NCI-H2081 (cell line): ENCODE measurements at regions not wholly inside any gene's neighbourhood (a gene's known extent, or its start where the extent isn't known, plus 50 kb on each side); places are given as distances from the start of the nearest gene placed in this dataset.

Experiments
- DNase-seq, 2 experiments: peaks; one replicate each; lab custom pipeline; 2025; lab: John Stamatoyannopoulos, UW

GRCh38 chr18:24530630-24531111 is 70.2 kb downstream of the HRH4 start:
- peak in 1 of 2 experiments; percentile 4 for DNase-seq

DNA sequence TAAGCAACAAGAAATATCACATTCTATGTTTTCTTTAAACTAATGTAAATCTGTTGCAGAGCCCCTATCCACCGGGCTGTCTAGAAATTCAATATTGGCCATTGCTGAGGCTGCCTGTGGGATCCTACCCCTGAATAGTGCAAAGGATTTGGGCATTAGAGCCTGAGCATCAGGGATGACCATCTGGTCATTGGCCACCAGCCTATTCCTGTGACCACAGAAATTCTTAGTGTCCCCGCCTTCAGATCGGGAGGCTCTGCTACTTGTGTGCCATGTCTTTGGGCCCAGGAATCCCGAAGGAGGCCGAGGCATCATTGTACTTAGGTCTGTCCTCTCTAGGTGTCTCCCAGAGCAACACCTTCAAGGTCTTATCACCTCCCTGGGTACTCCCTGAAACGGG is 73.8 kb downstream of the HRH4 start:
- DNase-seq = no peak

GRCh38 chr18:24534737-24535136 is 74.3 kb downstream of the HRH4 start:
- DNase-seq = no peak

GRCh38 chr18:24535527-24536295 is 75.3 kb downstream of the HRH4 start:
- DNase-seq = no peak

GRCh38 chr18:24536326-24536725 is 75.9 kb downstream of the HRH4 start:
- DNase-seq = no peak

GRCh38 chr18:24536834-24537233 is 76.4 kb downstream of the HRH4 start:
- DNase-seq = no peak

GRCh38 chr18:24538414-24539264 is 78.2 kb downstream of the HRH4 start:
- DNase-seq = no peak

GRCh38 chr18:24539866-24540617 is 79.6 kb downstream of the HRH4 start:
- DNase-seq = no peak

- no peak for DNase-seq
These were observed 80.5 kb downstream of the HRH4 start for GRCh38 chr18:24540896-24541295.

DNA sequence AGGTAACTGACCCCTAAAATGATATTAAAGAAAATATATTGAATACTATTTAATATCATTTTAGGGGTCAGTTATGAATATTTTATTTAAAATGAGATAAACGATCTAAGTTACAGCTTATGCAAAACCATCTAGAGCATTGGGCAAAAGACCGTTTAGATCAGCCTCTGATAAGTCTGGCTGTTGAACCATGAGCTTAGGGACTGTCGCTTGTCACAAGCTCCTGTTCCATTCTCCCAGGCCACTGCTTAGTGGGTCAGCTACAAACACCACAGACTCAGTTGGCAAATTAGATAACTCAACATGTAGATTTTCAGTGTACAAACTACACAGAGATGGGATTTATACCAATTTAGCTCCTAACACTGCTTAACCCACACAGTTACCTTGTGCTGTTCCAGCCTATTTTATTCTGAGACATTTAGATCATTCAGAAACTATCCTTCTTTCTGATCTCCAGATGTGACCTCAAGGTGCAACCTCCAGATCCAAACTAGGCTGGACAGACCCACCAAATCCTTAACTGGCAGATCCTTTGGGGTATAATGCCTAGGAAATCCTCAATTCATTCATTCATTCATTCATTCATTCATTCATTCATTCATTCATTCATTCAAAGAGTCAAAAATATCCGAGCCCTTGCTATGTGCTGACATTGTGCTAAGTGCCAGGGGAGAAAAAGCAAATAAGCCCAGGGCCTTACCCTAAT is 82.8 kb downstream of the HRH4 start:
- no peak for DNase-seq

- DNase-seq = peak; percentile 48 to 53
These were observed 83.5 kb downstream of the HRH4 start for GRCh38 chr18:24543795-24544498.

GRCh38 chr18:24544949-24545348 is 84.5 kb downstream of the HRH4 start:
- DNase-seq = no peak

DNA sequence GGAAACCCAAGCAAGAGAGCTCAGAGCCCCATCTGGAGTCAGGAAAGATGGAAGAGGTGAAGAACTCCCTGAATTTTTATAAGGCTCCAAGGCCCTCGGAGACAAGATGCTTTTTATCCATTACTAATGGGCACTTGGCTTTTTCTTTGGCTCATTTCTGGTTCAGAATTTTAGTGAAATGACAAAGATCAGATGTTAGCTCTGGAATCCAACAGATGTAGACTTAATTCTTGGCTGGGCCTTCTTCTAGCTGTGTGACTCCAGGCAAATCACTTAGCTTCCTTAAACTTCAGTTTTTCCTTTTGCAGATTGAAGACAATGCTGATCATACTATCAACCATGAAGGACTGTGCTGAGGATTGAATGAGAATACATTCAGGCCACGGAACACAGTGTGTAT is 85.2 kb downstream of the HRH4 start:
- DNase-seq = no peak

DNA sequence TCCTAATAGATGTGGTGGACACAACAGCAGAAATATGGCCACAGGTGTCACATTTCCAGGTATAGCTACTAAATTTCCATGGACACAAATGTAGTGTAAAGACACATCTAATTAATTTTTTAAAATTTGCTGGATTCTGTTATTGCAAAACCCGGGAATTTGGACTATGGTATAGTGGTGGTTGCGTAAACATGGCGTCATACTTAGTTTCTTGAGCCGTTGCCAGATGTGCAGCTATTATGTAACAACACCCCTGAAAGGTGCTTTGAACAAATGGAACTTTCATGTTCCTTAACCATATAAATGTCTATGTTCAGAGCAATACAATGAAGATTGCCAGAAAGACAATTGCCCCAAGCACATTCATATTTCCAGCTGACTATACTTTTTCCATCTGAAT is 85.9 kb downstream of the HRH4 start:
- no peak for DNase-seq

- no peak for DNase-seq
These were observed 88.1 kb downstream of the HRH4 start for GRCh38 chr18:24548583-24548982.

DNA sequence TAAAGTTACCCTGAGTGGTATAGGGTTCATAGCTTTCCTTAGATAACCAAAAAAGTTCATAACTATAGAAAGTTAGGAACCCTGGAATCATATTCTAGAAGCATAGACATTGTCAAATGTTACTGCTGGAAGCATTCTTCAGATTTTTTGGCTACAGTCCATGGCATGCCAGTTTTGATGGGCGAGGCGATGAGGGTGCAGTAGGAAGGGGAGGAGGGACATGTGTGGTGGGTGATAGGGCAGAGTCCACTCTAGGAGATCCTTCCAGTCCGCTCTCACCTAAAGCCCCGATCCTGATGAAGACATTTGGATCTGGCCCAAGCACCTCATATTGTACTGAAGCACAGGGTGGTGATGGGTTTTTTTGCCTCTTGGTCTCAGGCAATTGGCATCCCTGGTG is 91.8 kb downstream of the HRH4 start:
- no peak for DNase-seq

- no peak for DNase-seq
These were observed 93.3 kb downstream of the HRH4 start for GRCh38 chr18:24553571-24554285.

DNA sequence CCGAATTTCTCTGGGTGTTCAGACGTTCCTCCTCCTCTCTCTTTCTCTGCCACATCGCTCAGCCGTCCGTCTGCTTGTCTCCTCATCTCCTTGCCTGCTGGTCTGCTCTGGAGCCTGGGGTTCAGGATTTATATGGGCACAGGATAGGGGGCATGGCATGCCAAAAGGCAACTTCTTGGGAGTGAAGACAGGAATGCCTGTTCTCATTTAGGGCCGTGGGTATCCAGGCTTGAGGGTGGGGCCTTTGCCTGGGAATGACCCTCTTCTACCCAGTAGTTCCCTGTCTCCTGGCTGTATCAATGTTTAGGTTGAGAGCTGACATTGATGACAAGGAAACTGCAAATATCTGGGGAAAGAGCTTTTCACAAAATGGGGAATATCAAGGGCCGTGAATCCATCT is 98.0 kb downstream of the HRH4 start:
- DNase-seq = no peak

GRCh38 chr18:24559526-24559925 is 99.1 kb downstream of the HRH4 start:
- DNase-seq = peak in 1 of 2 experiments; percentile 39

DNA sequence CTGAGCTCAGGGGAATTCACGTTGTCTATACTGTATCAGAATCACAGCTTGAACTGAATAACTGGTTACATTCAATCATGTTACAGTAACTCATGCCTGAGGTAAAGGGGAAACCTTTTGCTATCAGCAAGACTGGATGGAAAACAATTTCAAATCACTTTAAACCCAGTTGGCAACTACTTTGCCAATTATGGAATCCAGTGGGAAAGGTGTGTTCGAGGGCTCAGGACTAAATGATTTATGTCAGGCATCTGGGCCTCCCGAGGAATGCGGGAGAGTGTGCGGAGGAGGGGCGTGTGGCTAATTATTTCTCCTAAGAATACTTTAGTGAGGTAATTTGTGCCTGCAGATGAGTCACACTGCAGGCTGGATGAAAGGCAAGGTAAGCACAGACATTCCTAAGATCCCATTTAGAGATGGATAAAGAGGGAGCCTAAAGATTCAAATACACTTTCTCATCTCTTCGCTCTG is 100.1 kb downstream of the HRH4 start:
- no peak for DNase-seq
